Keratinocyte (primary cell): ENCODE measurements at regions not wholly inside any gene's neighbourhood (a gene's known extent, or its start where the extent isn't known, plus 50 kb on each side); places are given as distances from the start of the nearest gene placed in this dataset.

Source experiments
- CTCF ChIP-seq, 3 experiments: IDR thresholded peaks in 1 of 3; conservative IDR thresholded peaks in 1 of 3; optimal IDR thresholded peaks in 1 of 3; 2 replicates in 2 of 3; 3 replicates in 1 of 3; pipeline versions ENCODE3 to v1.5.1; 2011; ENCODE audit warnings: low read length in 3 of 3, mild to moderate bottlenecking in 3 of 3, moderate library complexity in 2 of 3, control low read depth in 1 of 3, inconsistent platforms in 1 of 3; ENCODE audit not compliant: insufficient read depth in 2 of 3; ENCODE audit errors: extremely low read depth in 1 of 3
- EZH2 ChIP-seq: IDR thresholded peaks from one replicate; pipeline ENCODE4 v1.6.1; 2012; ENCODE audit warnings: inconsistent platforms, mild to moderate bottlenecking, low read length, moderate library complexity

- no peak for TF ChIP-seq CTCF (optimal IDR thresholded peaks at IDR 0.05 in 1 of 3, IDR thresholded peaks at IDR 0.05 in 1 of 3, conservative IDR thresholded peaks at IDR 0.05 in 1 of 3; ENCODE audit: extremely low read depth in 1 of 3, insufficient read depth in 2 of 3, low read length in 3 of 3)
- TF ChIP-seq EZH2 = no peak
These were observed 68.2 kb downstream of the NHLRC3 start for GRCh38 chr13:39106216-39107005.
